HG03025 (cell line): ENCODE measurements at regions not wholly inside any gene's neighbourhood (a gene's known extent, or its start where the extent isn't known, plus 50 kb on each side); places are given as distances from the start of the nearest gene placed in this dataset.

Experiments
- ATAC-seq: cut with Tn5 transposase; IDR thresholded peaks from one replicate; pipeline ENCODE4 v1.9.1; 2021; ENCODE audit warnings: mild to moderate bottlenecking, moderate library complexity; ENCODE audit not compliant: unreplicated experiment, low FRiP score

DNA sequence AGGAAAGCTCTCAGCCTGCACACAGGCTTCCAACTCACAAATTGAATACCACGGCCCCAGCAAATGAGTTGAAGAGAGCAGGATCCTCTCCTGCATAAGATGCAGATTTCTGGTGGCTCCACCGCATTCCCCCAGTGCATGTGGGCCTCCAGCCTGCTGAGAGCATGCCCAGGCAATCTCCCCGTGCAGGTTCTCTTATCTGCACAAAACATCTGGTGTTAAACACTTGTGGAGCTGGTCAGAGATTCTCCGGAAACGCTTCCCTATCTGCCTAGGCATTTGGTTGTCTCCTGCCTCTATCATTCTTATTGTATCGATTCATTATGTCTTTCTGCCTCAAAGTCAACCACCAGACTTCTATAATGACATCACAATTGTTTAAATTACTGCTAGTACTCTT, 1349.0 kb upstream of the B3GALT2 start:
- no peak for ATAC-seq

DNA sequence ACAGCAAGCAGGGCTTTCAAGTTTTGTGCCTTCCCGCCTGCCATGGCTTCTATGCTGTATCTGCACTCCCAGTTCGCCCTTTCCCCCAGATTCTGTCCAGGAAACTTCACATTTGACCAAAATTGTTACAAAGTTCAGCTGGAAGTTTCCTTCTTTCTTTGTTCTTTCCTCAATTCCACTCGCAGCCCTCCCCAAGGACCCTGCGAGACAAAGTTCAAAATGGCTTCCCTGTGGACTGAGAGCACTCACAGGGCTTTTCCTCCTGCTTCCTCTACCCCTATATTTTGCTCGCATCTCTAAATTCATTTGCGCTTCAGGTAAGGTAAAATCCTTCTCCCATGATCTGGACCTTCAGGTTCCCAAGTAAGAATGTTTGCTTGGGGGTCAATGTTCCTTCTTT, 1348.4 kb upstream of the B3GALT2 start:
- no peak for ATAC-seq

DNA sequence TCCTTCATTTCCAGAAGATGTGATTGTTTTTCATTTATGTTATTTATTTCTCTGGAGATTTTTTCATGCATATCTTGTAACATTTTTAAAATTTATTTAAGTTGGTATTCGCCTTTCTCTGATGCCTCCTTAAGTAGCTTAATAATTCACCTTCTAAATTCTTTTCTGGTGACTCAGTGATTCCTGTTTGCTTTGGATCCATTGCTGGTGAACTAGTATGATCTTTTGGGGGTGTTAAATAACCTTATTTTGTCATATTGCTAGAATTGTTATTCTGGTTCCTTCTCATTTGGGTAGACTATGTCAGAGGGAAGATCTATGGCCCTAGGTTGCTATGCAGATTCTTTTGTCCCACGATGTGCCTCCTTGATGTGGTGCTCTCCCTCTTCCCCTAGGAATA, 1347.2 kb upstream of the B3GALT2 start:
- no peak for ATAC-seq

DNA sequence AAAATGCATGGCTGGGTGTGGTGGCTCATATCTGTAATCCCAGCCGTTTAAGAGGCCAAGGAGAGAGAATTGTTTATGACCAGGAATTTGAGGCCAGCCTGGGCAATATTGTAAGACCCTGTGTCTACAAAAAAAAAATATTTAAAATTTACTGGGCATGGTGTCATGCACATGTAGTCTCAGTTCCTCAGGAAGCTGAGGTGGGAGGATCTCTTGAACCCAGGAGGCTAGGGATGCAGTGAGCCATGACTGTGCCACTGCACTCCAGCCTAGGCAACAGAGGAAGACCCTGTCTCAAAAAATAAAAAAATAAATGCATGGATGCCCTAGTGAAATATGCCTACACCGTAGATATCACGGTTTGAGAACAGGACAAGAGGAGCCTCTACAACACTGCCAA, 1331.2 kb upstream of the B3GALT2 start:
- ATAC-seq = no peak

DNA sequence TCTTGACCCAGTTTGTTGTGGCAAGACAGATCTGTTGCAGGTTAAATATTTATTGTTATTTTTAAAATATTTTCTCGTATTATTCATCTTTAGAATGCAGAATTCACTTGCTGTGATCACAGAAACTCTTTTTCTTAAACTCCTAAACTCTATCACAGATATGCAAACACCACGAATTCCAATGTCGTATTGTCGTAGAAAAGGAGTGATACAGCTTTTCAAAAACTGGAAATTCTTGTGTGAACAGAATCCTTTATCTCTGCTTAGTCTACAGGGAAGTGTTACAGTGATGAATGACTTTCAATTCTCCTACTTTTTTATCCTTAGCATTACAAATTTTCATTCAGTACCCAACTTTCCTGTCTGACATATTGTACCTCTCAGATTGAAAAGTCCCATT, 1329.5 kb upstream of the B3GALT2 start:
- ATAC-seq = no peak

DNA sequence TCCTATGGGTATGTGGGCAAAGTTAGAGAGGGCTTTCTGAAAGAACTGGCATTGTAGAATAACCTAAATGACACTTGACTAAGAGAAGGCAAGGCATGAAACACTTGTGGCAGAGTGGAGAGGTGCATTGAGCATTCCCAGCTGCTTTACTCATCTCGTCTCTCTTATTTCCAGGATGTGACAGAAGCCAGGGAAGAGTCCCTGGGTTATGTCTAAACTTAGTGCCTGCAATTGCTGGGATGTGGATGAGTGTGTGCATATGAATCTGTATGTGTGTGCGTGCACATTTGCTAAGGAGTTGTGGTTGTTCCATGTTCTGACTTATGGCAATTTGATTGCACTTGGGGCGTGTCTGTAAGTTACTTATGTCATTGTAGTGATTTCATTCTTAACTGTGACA, 1326.5 kb upstream of the B3GALT2 start:
- no peak for ATAC-seq

DNA sequence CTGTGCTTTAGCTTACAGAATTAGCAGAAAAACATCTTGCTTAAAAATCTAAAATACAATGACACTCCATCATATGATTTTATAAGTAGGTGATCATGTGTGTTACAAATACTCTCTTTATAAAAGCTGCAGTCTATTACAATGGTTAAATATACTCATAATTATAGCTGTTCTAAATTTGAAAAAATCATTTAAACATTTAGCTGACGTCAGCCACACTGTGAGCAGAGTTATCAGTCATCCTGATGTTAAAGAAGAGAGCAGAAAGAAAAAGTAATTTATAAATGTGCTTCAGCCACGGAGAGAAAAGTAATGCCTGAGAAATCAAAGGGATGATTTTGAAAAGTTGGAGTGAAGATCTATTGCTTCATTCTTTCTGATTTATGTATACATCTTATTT, 1325.9 kb upstream of the B3GALT2 start:
- no peak for ATAC-seq

DNA sequence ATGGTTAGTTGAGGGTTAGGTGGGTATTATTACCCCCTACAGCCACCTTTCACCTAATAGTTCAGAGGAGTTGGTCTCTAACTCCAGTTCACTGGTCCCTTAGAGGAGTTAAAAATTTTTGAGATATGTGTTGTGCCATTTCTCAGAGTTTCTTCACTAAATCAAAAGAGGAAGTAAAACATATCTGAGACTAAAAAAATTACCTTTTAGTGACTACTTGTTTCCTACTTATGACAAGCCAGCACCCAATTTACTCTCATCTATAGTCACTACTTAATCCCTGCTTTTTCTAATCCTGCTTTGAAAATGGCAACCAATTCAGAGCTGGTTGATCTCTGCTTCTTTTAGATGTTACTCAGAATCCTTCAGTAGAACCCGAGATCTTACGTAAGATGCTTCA, 1316.8 kb upstream of the B3GALT2 start:
- ATAC-seq = no peak

DNA sequence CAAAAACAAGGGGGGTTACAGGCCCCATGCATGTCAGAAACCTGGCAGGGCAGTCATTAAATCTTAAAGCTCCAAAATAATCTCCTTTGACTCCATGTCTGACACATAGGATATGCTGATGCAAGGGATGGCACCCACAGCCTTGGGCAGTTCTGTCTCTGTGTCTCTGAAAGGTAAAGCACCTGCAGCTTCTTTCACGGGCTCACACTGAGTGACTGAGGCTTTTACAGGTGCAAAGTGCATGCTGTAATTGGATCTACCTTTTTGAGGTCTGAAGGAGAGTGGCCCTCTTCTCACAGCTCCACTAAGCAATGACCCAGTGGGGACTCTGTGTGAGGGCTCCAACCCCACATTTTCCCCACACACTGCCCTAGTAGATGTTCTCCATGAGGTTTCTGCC, 1309.0 kb upstream of the B3GALT2 start:
- no peak for ATAC-seq

DNA sequence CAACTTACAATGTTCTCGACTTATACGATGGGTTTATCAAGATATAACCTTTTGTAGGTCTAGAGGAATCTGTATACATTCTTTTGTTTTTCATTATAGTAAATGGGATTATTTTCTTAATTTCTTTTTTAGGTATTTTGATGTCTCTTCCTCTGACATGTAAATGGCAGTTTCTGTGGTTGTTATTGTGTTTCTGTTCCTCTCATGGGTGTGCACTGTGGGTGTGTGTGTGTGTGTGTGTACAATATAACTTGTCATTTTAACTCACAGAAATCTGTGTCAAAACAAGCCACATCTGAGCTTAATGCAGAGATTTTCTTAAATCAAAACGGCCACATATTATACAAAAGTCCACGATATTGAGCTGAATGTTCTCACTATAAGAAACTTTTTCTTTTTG, 1300.8 kb upstream of the B3GALT2 start:
- ATAC-seq = no peak

DNA sequence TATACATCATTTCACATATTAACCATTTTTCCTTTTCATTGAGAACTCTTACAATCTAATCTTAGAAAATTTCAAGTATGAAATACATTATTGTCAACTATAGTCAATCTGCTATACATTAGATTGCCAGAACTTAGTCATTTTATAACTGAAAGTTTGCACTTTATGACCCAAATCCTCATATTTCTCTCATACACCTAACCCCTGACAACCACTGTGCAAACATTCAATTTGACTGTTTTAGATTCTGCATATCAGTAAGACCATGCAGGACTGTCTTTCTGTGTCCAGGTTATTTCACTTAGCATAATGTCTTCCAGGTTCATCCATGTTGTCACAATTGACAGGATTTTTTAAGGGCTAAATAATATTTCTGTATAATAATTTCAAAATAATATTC, 1299.0 kb upstream of the B3GALT2 start:
- ATAC-seq = no peak

DNA sequence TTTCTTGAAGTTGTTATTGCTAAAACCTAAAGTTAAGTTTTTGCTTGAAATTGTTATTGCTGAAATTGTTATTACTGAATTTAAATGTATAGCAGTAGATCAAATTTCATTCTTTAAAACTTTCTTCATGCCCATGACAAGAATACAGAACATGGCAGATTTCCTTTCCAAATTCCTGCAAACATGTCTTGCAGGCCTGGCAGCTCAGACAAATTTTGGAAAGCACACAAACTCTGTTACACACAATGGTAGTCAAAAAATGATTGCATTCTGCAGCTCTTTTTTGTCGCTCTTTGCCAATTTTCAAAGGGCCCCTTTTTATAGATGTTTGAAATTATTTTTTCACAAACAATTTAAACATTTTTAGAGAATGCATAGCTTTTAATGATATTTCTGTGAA, 1292.3 kb upstream of the B3GALT2 start:
- ATAC-seq = no peak

DNA sequence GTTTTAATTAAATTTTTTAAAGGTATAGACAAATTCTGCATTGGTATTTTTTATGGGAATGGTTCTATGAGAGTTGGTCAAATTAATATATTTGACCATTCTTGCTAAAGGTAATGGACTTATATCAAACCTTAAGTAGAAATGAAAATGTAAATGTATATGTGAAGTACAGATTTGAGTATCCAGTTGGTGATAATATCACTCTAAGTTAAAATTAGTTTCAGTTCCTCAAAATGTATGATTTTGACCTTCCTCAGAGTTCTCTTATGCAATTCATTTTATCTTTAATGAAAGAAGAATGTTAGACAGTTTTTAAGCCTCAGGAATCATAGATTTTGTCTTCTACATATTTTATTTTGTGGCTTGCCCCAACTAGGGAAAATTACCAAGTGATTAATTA, 1291.5 kb upstream of the B3GALT2 start:
- peak; percentile 92 for ATAC-seq

DNA sequence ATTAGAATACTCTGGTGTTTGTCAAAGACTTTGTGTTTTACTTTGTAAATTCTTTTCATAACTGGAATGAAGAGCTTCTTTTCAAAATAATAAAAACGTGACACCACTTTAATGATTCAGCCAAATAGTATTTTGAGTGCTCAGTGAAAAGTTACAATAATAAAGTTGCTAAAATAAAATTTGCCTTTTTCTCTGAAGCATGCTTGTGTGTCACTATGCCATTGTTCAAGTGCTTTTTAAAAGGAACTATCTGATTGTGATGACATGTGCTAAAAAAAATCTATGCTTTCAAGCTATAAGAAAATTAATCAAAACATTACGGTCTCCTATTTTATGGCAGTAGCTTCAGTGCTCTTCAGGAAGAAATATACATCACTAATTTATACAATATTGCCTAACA, 1290.5 kb upstream of the B3GALT2 start:
- no peak for ATAC-seq

DNA sequence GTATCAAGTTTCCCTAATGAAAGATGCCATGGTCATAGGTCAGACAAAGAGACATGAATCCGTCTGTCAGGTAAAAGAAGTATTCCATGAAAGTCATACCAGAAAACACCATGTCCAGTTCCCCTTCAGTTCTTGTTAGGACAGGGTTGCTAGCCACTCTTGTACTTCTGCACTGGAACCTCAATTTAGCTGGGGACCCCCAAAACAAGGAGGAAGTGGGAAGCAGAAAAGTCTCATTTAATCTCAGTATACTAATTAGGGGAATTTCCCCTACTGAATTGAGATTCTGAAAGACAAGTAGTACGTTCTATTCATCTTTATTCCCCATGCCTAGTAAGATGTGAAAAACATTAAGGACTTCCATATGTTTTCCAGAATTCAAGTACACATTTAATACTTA, 1289.9 kb upstream of the B3GALT2 start:
- no peak for ATAC-seq

DNA sequence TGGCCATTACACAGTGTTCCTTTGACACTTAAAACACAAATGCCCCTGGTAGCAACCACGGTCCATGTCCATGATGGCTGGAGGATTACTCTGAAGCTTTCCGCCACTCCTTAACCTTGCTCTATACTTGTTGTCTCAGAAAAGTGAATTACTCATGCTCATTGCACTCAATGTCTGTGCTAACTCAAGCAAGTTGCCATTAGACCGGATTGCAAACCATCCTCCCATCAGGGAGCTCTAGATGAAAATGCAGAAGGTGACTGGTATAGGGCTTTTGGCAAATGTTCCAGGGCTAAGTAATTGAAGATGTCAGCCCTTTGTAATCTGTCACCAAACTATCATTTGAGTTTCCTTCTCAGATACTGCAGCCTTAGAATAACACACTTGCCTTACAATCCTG, 1288.3 kb upstream of the B3GALT2 start:
- ATAC-seq = no peak

DNA sequence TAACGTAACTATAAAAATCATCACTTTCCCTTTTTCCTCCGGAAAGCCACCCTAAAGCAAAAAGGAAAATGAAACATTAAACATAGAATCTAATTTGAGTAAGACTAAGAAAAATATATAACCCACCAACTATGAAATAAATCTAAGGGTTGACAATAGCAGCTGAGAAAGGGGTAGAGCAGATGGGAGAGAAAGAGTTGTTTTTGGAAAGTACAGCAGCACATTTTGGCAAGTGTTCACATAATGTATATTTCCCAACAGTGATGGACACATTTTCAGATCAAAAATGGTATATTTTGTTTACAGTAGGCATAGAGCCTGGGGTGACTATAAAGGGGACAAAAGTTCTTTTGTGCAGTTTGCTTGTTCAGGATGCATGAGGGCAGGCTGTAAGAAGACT, 1287.4 kb upstream of the B3GALT2 start:
- ATAC-seq = no peak

DNA sequence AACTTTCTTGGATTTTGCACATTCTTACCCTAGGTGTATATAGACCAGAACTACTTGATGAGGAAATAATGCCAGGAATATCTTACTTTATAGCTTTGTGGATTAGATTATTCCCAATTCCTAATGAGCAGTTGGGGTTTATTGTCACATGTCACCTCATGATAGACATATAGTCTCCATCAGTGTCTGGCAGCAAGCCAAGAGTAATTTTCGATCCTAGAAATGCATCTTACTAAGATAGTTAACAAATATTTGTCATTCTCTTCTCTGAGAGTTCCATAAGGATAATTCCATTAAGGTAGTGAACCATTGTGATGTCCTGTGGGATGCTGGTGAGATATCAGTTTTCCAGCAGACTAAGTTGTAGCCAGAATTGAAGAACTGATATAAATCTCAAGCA, 1282.9 kb upstream of the B3GALT2 start:
- no peak for ATAC-seq

DNA sequence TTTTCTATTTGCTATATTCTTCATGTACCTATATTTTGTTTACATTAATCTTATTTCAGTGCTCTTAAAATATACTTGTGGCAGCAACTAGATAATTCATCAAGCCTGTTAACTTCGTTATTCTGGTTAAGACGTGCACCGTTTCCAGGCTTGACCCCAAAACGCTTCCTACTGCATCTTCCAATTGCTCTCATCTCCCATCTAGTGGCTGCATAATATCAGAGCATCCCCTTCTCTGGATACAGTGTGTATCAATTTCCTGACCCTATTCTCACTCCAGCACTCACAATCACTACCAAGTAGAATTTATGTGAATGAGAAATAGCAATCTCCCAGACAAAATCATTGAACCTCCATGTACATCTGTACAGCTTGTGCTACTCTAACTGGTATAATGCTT, 1280.3 kb upstream of the B3GALT2 start:
- no peak for ATAC-seq

DNA sequence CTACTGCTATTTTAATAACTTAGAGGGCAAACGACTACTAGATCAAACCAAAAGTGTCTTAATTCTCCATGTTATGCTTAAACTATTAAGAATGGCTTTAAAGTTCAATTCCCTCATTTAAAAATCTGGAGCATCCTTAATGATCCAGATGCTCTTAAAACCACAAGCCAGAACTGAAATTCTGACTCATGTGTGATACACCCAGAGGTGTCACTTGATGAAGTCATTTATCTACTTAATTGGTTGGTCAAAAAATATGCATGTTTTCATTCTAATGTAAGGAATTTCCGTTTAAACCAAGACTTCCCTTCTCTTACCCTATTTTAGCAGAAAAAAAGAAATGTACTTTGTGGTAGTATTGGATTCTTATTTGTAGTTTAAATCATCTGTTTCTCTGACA, 1261.2 kb upstream of the B3GALT2 start:
- ATAC-seq = no peak

DNA sequence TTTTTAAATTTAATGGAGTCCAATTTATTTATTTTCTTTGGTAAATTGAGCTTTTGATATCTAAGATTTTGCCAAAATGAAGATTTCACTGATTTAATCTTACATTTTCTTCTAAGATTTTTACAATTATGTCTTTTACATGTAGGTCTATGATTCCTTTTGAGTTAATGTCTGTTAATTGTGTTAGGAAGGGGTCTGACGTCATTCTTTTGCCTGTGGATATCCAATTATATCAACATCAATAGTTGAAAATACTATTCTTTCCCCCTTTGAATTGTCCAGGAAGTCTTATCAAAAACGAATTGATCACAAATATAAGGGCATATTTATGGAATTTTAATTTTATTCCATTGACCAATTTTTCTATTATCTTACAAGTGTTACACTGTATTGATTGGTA, 1258.8 kb upstream of the B3GALT2 start:
- no peak for ATAC-seq

DNA sequence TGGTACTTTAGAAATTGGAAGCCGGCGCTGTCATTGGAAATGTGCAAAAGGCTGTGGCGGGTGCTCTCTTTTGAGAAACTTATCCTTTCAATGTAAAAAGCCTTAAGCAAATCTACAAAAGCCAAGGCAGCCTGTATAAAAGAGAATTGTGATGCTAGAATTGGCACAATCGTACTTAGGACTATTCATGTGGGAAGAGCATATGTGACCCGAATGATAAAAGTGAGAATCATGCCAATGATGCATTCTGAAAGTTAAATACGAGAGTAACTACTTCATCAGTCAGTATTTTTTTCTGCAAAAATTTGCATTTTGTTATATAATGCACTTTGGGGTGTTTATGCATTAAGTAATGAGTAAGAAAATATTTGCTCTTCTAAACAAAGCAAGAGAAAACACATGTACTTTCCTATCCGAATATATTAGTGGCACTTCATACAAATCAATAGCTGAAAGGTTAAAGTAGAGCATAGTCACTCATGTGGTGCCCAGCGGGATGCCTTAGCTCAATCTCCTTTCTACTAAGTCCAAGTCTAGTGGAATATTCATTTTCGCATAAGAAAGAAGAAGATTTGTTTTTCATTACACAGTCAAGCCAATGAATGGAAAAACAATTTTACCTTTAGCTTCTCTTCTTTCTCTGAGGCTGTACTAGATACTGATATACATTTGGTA, 1256.6 kb upstream of the B3GALT2 start:
- no peak for ATAC-seq

DNA sequence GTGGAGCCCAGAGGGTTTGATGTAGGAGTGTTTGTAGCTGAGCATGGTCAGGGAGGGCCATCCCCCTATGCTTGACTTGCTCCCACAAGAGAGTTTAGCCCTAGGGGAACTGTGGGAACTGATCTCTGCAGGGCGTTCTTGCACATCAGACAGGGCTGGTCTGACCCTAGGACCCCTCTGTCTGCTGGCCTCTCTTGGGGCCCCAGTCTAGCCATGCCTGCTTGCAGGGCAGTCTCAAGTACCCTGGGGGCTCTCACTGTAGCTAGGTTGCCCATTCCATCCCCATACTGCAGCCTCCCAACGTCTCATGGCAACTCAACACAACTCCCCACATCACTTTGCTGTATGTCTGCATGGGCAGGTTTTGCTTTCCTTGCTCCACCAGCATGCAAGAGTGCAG, 1250.7 kb upstream of the B3GALT2 start:
- ATAC-seq = no peak
